DMS53 treated with DMSO at 0.1 percent for 48 hours (cell line): ENCODE measurements at regions not wholly inside any gene's neighbourhood (a gene's known extent, or its start where the extent isn't known, plus 50 kb on each side); places are given as distances from the start of the nearest gene placed in this dataset.
"Not testable (repeated sequence)": the region's sequence is repeated elsewhere in the genome, so short reads cannot be mapped to it uniquely, and the experiment has no call there.

Source experiments
- DNase-seq: peaks from one replicate; lab custom pipeline; 2025; ENCODE audit not compliant: unreplicated experiment; lab: John Stamatoyannopoulos, UW

DNA sequence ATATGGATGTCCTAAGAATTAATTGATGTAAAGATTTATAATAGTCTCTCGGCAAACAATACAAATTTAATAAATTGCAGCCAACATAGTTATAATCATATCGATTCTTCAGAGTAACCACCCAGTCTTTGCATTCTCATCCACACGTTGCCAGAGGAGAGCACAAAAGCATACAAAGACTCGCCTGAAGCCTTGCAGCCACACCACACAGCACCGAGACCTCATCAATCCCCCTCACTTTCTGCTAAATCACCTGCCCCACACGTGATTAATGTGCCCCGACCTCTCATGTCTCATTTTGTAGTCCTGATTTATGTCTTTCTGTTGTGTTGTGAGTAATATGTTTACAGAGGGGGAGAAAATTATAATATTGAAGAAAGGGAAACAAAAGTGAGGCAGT, 510.4 kb downstream of the TRIML1 start:
- DNase-seq = no peak

DNA sequence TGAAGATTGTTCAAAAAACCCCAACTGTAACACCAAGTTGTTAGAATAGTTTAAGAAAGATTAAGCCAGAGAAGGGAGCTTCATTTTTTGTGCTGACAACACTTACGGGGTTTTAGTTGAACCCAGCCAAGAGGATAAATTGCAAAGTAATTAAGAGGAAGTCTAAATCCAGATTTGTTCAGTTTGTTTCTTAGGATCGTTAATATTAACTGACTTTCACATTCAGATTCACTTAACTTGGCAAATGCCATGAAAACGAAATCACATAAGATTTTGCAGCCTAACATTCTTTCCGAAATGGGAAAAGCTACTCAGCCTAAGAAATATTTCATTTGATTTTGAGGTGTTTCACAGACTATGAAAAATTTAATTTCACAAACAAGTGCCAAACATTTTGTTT, 511.3 kb downstream of the TRIML1 start:
- no peak for DNase-seq

DNA sequence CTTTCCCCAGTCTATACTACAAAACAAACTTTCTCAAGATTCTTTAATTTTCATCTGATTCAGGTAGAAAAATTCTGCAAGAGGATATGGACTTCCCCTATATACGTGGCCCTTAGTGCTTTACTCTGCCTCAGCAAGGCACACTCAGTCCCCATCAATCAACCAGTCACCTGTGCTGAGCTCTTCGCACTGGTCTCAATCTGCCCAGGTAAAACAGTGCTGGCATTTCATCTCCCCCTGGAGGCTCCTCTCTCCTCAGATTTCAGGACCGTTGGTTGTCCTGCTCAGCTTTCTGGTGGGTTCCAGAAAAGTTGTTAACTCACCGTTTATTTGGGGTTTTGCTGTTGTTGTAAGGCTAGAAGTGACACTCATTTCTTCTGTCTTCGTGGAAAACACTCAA, 518.1 kb downstream of the TRIML1 start:
- no peak for DNase-seq

DNA sequence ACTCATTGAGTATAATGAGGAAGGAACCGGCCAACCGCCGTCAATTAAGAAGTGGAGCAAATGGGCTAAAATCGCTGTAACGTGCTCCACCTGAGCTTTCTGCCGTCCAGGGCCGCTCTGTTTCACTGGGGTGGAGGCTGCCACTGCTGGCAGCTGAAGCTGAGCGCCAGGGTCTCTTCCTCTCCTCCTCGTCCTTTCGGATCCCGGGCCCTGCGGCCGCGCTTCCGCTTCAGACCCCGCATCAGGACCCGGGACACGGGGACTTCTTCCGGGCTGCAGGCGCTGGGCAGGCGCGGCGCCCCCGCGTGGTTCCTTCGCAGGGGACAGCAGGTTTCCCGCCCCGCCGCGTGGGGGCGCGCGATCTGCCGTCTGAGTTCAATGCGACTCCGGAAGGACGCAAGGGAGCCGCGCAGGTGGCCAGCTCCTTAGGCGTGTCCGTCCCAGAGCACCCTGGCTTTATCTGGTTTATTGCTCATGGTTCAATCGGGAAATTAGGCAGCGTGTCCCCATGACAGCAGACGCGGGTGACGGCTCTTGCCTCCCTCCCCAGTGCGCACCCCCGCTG, 519.8 kb downstream of the TRIML1 start:
- peak; percentile 55 for DNase-seq

DNA sequence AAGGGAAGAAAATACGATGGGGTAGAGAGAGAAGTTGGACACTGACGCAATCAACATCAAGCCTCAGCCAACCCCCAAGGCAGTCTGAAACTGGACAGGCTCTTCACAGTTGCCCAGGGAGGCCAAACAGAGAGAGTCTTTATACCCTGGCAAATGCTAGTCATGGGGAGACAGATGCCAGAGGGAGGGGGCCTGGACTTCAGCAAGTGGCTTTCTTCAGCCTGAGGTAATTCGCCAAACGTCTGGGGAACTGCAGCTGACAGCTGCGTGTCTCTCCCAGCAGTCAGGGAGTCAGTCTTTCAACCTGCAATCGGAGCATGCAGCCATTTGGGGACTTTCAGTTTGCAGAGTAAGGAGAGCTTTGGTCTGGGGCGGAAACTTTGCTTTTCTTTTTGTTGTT, 521.6 kb downstream of the TRIML1 start:
- no peak for DNase-seq

DNA sequence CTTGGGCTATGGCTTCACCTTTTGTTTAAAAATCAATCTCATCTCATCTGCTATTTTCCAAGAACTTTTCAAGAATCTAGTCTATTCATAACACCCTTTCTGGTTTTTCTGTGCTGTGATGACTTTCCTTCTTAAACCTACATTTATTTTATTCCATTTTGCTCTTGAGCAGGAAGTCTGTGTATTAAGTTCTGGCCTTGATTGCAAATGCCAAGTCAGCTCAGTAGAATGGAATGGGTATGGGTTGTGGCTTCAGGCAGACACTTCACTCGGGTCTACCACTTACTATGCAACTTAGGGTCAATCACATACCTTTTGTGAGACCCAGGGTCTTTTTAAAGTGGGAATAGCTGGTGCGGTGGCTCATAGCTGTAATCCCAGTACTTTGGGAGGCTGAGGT, 522.3 kb downstream of the TRIML1 start:
- DNase-seq = no peak

DNA sequence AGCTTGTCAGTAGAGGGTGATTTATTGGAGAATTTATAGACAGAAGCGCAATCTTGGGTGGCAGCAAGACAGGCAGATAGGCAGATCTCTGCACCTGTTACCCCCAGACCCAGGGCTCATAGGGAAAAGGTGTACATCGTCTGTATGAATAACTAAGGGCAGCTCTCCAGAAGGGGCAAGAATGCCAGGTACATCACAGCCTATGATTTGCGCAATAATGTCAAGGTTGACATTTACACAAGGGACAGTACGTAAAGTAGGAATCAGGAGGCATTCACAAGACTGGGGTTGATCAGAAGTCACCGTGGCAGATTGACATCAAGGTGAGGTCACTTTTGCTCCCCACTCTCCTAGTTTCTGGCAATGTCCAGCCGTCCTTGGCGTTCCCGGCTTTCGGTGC, 524.1 kb downstream of the TRIML1 start:
- DNase-seq = no peak

DNA sequence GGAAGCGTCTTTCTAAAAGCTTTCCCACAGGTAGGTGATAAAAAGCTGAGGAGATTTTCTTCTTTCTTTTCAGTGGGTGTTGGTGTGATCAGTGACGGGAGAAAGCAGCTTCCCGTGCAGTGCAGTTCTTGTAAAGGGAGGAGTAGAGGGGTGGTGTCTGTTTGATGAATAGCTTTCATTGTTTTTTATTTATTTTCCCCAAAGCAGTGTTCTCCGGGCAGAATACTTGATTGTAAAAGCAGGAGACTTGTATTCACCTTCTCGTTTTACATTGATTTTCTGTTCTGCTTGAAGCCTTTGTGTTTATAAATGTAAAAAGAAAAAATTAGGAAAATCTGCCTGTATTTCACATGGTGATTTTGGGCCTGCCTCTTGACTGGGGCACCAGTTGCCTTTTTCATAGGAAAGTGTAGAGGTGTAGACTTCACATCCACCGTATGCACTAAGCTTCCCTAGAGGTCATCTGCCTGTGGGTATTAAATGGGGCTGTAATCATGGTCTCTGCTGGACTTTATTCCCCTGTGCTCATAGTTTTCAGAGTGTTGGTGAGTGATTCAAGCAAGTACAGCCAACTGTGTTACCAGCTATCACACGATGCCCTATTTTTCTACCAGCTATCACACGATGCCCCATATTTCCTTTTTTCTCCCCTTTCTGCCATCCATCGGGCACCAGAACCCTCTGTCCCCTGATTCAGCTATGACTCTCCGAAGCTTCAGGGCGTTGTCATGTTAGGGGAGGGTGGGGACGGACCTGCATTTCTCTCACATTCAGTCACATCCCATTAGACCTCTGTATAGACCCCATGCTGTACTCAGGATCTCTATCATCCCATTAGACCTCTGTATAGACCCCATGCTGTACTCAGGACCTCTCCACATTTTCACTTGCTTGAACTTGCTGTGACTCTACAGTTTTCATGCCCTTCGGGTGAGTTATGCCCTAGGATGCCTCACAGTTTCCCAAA, 526.5 kb downstream of the TRIML1 start:
- DNase-seq = no peak

DNA sequence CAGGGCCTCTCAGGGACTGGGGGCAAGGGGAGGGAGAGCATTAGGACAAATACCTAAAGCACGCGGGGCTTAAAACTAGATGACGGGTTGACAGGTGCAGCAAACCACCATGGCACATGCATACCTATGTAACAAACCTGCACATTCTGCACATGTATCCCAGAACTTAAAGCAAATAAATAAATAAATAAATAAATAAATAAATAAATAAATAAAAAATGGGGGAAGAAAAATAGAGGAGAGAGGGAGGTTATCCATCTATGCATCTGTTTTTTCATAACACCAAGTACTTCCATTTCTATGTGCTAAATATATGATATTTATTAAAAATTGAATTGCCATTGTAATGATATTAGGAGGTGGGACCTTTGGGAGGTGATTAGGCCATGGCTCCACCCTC, 539.5 kb downstream of the TRIML1 start:
- not testable (repeated sequence) for DNase-seq

DNA sequence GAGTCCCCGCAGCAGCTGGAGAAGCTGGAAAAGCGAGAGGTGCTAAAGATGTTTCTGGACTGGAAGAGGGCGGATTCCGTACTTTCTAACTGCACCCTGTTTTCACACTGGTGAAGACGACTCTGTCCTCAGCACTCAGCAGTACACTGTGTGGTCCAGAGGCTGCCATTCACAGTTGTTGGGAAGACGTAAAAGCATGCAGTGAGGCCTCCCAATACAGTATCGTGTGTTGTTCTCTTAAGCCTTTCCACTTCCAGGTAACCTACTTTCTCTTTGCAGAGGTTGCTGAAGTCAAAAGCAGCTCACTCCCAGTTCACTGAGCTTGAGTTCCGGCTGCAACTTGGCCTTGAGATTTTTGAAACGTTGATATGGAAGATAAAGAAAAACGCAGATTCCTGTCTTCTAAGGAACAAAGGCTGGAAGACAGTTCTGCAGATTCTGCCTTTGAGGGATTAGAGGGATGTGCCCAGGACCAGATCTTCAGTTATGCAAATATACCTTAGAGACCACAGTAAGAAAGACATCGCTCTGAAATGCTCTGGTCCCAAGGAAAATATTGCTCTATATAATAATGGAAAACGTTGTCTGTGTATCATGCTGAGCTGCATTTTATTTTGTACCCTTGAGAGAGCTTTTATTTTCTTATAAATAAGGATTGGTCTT, 540.9 kb downstream of the TRIML1 start:
- no peak for DNase-seq

DNA sequence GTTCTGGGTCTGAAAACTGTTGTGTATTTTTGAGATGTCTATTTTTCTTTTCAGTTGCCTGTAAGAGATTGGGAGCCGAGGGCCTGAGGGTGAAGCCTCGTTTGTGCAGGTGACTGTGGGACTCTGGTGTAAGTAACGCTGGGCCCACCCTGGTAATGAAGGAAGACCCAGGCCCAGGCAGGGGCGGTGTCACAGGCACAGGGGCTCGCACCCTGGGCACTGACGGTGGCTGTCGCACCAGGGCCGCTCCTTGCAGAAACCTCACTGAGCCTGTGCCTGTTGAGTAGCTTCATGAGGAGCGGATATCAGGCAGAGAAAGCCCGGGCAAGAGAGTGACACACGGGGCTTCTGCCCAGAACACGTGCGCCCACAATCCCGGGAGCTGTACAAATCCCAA, 541.4 kb downstream of the TRIML1 start:
- no peak for DNase-seq

DNA sequence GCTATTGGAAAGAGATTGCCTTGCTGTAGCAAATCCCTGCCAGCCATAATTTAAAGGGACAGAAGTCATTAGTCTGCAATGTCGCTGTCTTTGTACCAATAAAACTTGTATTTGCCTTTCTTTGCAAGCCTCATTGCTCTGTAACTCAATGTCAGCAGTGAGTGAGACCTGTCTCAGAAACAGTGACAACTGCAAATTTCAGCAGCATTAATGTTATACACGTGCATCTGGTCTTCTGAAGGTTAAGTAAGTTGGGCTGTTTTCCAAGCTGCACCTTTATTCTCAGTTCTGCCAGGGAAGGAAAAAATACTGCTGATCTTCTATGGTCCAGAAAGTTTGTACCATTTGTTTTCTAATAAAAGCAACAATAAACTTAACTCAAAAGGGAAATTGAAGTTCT, 543.1 kb downstream of the TRIML1 start:
- no peak for DNase-seq

DNA sequence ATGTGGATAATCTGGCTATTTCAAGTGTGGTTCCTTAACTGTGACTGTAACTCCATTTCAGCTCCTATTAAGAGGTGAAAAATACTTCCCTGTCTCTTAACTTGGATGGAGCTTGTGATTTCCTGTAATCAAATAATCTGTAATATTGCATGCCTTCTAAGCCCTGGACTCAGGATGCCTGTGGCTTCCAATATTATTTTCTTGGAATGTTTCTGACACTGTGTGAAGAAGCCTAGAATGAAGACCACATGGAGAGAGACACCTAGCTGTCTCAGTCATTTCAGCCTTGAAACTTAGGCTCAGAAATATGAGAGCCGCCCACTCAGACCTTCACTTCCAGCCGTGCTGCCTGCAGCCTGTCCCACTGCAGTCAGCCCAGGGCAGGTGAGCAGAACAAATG, 544.3 kb downstream of the TRIML1 start:
- DNase-seq = no peak

DNA sequence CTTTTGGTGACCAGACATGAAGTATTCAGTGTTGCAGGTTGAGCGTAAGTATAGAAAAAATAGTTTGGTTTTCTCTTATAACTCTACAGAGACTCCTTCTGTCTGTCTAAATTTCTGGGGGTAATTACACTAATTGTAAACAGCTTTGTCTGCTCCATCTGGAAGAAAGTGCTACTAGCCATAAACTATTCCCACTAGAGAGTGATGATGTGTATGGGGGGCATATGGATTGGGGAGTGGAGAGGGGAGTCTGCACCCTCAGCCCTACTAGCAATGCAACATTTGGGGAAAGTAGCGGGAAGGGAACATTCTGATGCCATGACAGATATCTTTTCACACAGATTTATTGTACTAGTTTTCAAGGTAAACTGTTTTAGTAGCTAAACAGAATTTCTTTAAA, 549.7 kb downstream of the TRIML1 start:
- DNase-seq = no peak

DNA sequence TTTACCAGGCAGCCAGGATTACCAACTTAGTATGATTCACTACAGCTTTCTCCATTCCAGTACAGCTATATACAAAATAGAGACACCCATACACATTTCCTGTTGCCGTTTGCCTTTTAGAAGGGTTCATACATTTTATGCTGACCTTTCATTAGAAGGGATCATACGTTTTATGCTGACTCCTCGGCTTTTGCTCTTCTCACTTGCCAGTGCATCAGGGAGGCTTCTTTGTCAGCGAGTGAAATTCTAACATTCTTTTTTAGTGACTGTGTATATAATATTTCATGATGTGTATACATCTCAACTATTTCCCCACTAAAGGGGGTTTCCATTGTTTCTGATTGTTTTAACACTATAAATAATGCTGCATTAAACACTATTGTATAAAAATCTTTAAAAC, 552.6 kb downstream of the TRIML1 start:
- no peak for DNase-seq

DNA sequence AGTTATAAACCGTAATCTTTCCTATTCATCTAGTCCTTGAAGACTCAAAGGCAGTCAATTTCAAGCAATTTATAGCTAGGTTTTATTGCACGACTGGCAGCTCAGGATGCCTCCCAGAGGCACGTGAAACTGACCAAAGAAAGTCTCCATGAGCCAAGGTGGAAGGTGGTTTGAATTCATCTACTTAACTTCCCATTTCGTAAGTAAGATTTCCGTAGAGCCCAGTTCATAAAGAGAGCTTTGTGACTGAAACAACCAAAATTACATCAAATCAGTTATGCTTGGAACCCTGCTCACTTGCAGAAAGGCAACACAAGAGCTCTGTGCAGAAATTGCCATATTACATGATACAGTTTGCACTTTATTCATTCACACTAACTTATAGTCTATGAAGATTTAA, 556.0 kb downstream of the TRIML1 start:
- no peak for DNase-seq

DNA sequence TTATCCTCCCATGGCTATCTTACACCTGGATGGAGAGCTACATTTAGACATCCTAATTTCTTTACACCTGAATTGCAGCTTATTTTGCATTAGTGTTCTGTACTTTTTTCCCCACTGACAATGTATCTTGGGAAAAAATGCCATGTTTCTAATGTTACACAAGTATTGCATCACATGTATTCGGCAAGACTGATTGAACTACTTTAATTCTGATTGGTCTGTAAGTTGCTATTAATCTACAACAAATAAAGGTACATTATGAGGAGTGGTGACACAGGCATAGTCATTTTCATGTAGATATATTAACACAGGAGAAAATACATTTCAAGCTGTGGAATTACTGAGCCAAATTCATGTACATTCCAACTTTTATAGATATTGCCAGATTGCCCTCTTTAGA, 558.0 kb downstream of the TRIML1 start:
- no peak for DNase-seq

DNA sequence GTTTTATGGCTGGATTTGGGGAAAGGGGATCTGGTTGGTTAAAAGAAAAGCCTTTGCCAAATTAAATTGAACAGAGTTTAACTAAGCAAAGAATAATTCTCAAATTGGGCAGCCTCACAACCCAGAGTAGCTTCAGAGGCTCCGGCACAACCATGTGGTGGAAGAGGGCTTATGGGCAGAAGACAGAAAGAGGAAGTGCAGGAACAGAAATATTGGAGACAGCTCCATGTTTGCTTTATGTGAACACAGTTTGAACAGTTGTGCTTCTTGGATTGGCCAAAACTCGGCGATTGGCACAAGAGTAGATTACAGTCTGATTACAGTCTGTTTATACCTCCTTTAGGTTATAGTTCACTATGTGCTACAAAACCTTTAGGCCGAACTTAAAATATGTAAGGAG, 562.7 kb downstream of the TRIML1 start:
- DNase-seq = no peak

DNA sequence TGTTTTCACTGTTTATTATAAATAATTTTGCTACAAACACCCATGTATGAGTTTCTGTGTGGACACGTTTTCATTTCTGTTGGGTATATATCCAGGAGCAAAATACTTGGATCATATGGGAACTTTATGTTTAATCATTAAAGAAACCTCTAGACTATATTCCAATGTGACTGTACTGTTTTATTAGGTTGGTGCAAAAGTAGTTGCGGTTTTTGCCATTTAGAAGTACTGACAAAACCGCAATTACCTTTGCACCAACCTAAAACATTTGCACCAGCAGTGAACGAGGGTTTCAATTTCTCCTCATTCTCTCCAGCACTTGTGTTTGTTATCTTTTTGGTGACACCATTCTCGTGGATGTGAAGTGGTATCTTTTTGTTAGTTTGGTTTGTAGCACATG, 565.0 kb downstream of the TRIML1 start:
- no peak for DNase-seq

DNA sequence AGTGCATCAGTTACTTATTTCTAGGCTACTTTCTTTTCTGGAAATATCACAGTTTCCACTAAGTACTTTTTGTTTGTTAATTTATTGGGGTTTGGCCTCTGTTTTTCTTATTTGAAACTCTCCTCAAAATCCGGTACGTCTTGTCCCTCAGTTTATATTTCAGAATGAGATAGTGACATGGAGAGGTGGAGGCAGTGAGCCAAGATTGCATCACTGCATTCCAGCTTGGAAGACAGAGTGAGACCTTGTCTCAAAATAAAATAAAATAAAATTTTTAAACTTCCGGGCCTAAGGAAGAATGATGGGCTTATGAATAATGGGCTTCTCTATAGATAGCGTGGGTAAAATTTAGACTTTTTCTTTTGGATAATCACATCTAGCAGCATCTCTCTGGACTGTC, 567.8 kb downstream of the TRIML1 start:
- DNase-seq = no peak

DNA sequence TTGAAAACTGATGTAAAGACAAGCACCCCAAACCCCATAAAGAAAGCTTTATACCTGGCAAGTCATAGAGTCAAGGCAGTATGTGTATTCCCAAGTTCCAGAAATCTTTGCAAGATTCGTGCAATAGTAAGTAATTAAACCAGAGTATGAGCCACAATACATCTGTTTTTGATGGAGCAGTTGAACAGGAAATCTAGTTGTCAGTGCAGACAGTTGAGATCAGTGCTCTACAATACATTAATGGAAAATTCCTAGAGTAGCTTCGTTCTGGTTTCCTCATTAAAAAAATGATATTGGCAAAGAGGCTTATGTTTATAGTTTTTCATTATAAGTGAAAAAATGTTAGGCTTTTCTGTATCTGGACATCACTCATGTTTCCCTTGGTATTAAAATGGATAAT, 575.3 kb downstream of the TRIML1 start:
- no peak for DNase-seq

DNA sequence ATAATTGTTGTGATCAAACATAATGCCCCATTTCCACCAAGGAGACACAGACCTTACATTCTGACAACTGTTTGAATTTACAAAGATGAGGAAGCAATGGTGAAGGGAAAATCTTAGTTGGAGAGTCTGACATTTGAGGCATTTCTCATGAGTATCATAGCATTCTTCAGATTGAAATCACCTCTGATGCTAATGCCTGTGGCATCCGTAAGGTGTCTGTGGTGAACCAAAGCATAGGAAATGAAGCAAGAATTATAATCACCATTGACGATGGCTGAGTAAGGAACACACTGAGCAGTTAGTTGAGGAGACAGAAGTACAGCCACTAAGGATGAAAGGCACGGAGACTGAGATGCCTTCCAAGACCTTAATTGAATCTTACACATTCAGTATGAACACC, 575.7 kb downstream of the TRIML1 start:
- DNase-seq = no peak
